H1 (cell line): ENCODE measurements at regions not wholly inside any gene's neighbourhood (a gene's known extent, or its start where the extent isn't known, plus 50 kb on each side); places are given as distances from the start of the nearest gene placed in this dataset.

Source experiments
- CTCF ChIA-PET: fragments of 300-600 bp; sonication (Branson Sonifier 250); formaldehyde crosslinking; loops from one replicate; lab custom pipeline; 2021; ENCODE audit not compliant: partially characterized antibody; lab: Charles Lee
- POLR2A ChIA-PET: fragments of 300-600 bp; sonication (Branson Sonifier 250); formaldehyde crosslinking; loops from one replicate; lab custom pipeline; 2021; ENCODE audit warnings: inconsistent platforms; ENCODE audit not compliant: partially characterized antibody; lab: Charles Lee
- DNase-seq, 2 experiments: peaks; one replicate each; pipeline versions ENCODE4 v3.0.0 to v3.0.0-alpha.2; 2010 to 2022; ENCODE audit warnings: low spot score in 2 of 2, low read depth in 1 of 2, mixed read lengths in 1 of 2
- FAIRE-seq: peaks from 2 replicates; lab custom pipeline; 2011; peaks lifted over from hg19 to GRCh38; lab: Jason Lieb, UNC
- H2AFZ ChIP-seq: 2 replicates; pipeline ENCODE4 v1.8.1; 2012; ENCODE audit warnings: low read length, inconsistent platforms
- H2AK5ac ChIP-seq: 2 replicates; pipeline ENCODE4 v1.6.1; 2013; ENCODE audit warnings: low read depth, low read length
- H2BK120ac ChIP-seq: replicated peaks from 2 replicates; pipeline ENCODE3; 2013; ENCODE audit warnings: low read depth, low read length, inconsistent platforms
- H2BK12ac ChIP-seq: 2 replicates; pipeline ENCODE4 v1.6.1; 2013; ENCODE audit warnings: low read depth, low read length
- H2BK15ac ChIP-seq: 2 replicates; pipeline ENCODE4 v1.6.1; 2013; ENCODE audit warnings: low read length
- H2BK20ac ChIP-seq: 2 replicates; pipeline ENCODE4 v1.6.1; 2013; ENCODE audit warnings: low read length
- H2BK5ac ChIP-seq: 2 replicates; pipeline ENCODE4 v1.6.1; 2013; ENCODE audit warnings: low read depth, low read length
- H3K14ac ChIP-seq: 2 replicates; pipeline ENCODE4 v1.6.1; 2013; ENCODE audit warnings: inconsistent platforms; ENCODE audit not compliant: insufficient read length
- H3K18ac ChIP-seq: 2 replicates; pipeline ENCODE4 v1.6.1; 2013; ENCODE audit warnings: low read length; ENCODE audit errors: extremely low read depth
- H3K23ac ChIP-seq: 2 replicates; pipeline ENCODE4 v1.6.1; 2013; ENCODE audit warnings: inconsistent platforms; ENCODE audit not compliant: insufficient read length
- H3K23me2 ChIP-seq: 2 replicates; pipeline ENCODE4 v1.6.1; 2013; ENCODE audit warnings: low read depth, low read length
- H3K27ac ChIP-seq: 2 replicates; pipeline ENCODE4 v1.6.1; 2011; ENCODE audit warnings: low read depth, low read length, inconsistent platforms
- H3K27me3 ChIP-seq, 4 experiments: replicated peaks in 1 of 4; 1 replicate in 1 of 4; 2 replicates in 3 of 4; pipeline versions ENCODE4 v1.6.1 to v1.8.1; 2011 to 2013; ENCODE audit warnings: low read length in 3 of 4, mild to moderate bottlenecking in 3 of 4, inconsistent platforms in 2 of 4, mixed read lengths in 2 of 4, moderate library complexity in 1 of 4; ENCODE audit not compliant: control insufficient read depth in 3 of 4, insufficient read depth in 3 of 4; ENCODE audit errors: extremely low read depth in 1 of 4
- H3K36me3 ChIP-seq, 4 experiments: 2 replicates each; pipeline versions ENCODE4 v1.6.1 to v1.8.1; 2011 to 2013; ENCODE audit warnings: mild to moderate bottlenecking in 4 of 4, low read length in 3 of 4, moderate library complexity in 2 of 4, control low read depth in 1 of 4, inconsistent platforms in 1 of 4; ENCODE audit not compliant: insufficient read depth in 4 of 4, control insufficient read depth in 2 of 4
- H3K4ac ChIP-seq: replicated peaks from 2 replicates; pipeline ENCODE3; 2013; ENCODE audit warnings: low read length, low read depth, mixed read lengths, inconsistent platforms; ENCODE audit not compliant: insufficient read length
- H3K4me1 ChIP-seq, 4 experiments: replicated peaks in 1 of 4; 1 replicate in 1 of 4; 2 replicates in 3 of 4; pipeline versions ENCODE4 v1.6.1 to v1.8.1; 2011 to 2013; ENCODE audit warnings: low read length in 3 of 4, inconsistent platforms in 2 of 4, mixed read lengths in 1 of 4; ENCODE audit not compliant: insufficient read depth in 4 of 4, control insufficient read depth in 3 of 4
- H3K4me2 ChIP-seq, 2 experiments: 2 replicates each; pipeline versions ENCODE4 v1.6.1 to v1.8.1; 2011 to 2013; ENCODE audit warnings: low read depth in 2 of 2, low read length in 2 of 2, control low read depth in 1 of 2, inconsistent platforms in 1 of 2, mild to moderate bottlenecking in 1 of 2; ENCODE audit not compliant: insufficient read depth in 1 of 2
- H3K4me3 ChIP-seq, 4 experiments: fragments of 200-600, 300-600 bp in 1 of 4; sonication (generic), shearing (Covaris generic), sonication (Bioruptor Twin) in 1 of 4; 2 replicates each; pipeline versions ENCODE4 v1.5.1 to v1.8.1; 2011 to 2016; ENCODE audit warnings: low read length in 4 of 4, low read depth in 3 of 4, control low read depth in 2 of 4, inconsistent platforms in 2 of 4, mild to moderate bottlenecking in 2 of 4, mixed read lengths in 1 of 4, moderate library complexity in 1 of 4; ENCODE audit not compliant: insufficient read depth in 2 of 4; ENCODE audit errors: extremely low read depth in 1 of 4
- H3K56ac ChIP-seq: replicated peaks from 2 replicates; pipeline ENCODE3; 2013; ENCODE audit warnings: low read depth, mild to moderate bottlenecking, mixed read lengths, low read length, inconsistent platforms; ENCODE audit not compliant: insufficient read length
- H3K79me1 ChIP-seq: 2 replicates; pipeline ENCODE4 v1.6.1; 2013; ENCODE audit warnings: low read depth, low read length, control low read depth
- H3K79me2 ChIP-seq, 2 experiments: 2 replicates each; pipeline versions ENCODE4 v1.6.1 to v1.8.1; 2012 to 2013; ENCODE audit warnings: low read length in 2 of 2, mild to moderate bottlenecking in 2 of 2, inconsistent platforms in 1 of 2; ENCODE audit not compliant: insufficient read depth in 2 of 2, control insufficient read depth in 1 of 2
- H3K9ac ChIP-seq, 4 experiments: replicated peaks in 1 of 4; 1 replicate in 1 of 4; 2 replicates in 3 of 4; pipeline versions ENCODE4 v1.6.1 to v1.8.1; 2011 to 2013; ENCODE audit warnings: low read depth in 3 of 4, low read length in 3 of 4, control low read depth in 2 of 4, mild to moderate bottlenecking in 2 of 4, moderate library complexity in 2 of 4, inconsistent platforms in 1 of 4; ENCODE audit errors: extremely low read depth in 1 of 4
- H3K9me3 ChIP-seq, 2 experiments: 2 replicates each; pipeline versions ENCODE4 v1.6.1 to v1.8.1; 2012 to 2013; ENCODE audit warnings: mild to moderate bottlenecking in 2 of 2, moderate library complexity in 2 of 2, control low read depth in 1 of 2, inconsistent platforms in 1 of 2, low read depth in 1 of 2, low read length in 1 of 2, mixed read lengths in 1 of 2; ENCODE audit not compliant: insufficient read depth in 2 of 2
- H4K20me1 ChIP-seq, 2 experiments: replicated peaks in 1 of 2; 2 replicates each; pipeline versions ENCODE3 to v1.8.1; 2011 to 2013; ENCODE audit warnings: inconsistent platforms in 2 of 2, low read length in 2 of 2, mild to moderate bottlenecking in 1 of 2; ENCODE audit not compliant: insufficient read depth in 2 of 2, control insufficient read depth in 1 of 2
- H4K5ac ChIP-seq: 2 replicates; pipeline ENCODE4 v1.6.1; 2013; ENCODE audit warnings: low read length, low read depth, mixed read lengths, inconsistent platforms; ENCODE audit not compliant: insufficient read length
- H4K8ac ChIP-seq: 2 replicates; pipeline ENCODE4 v1.8.0; 2013; ENCODE audit warnings: mild to moderate bottlenecking, moderate library complexity, low read length, inconsistent platforms; ENCODE audit not compliant: insufficient read depth; ENCODE audit errors: extremely low read depth
- H4K91ac ChIP-seq: replicated peaks from 2 replicates; pipeline ENCODE3; 2013; ENCODE audit warnings: low read length, mixed read lengths, inconsistent platforms; ENCODE audit not compliant: insufficient read length
- BCL11A ChIP-seq, 2 experiments: IDR thresholded peaks; one replicate each; pipeline ENCODE4 v1.6.1; 2011; ENCODE audit warnings: low read depth in 2 of 2, low read length in 2 of 2, mild to moderate bottlenecking in 2 of 2
- RAD21 ChIP-seq, 2 experiments: IDR thresholded peaks in 1 of 2; conservative IDR thresholded peaks in 1 of 2; 2 replicates each; pipeline ENCODE4 v1.6.1; 2011; ENCODE audit warnings: low read depth in 2 of 2, low read length in 2 of 2, improper control_type of control experiment in 1 of 2, inconsistent platforms in 1 of 2, mild to moderate bottlenecking in 1 of 2, moderate library complexity in 1 of 2
- SAP30 ChIP-seq: fragments of 300-600 bp; sonication (generic); IDR thresholded peaks from 2 replicates; pipeline ENCODE4 v1.7.1; 2012; ENCODE audit warnings: low read length, moderate library complexity, mild to moderate bottlenecking, inconsistent platforms; ENCODE audit not compliant: insufficient read depth, insufficient replicate concordance
- SP1 ChIP-seq: IDR thresholded peaks from 2 replicates; pipeline ENCODE4 v1.6.1; 2011; ENCODE audit warnings: low read depth, low read length
- WGBS, 2 experiments: shearing (Covaris generic) in 1 of 2; methylation state at CpG; one replicate each; pipeline versions ENCODE4 v1.1.6 to v1.1.7; 2013 to 2015; ENCODE audit warnings: low lambda C conversion rate in 2 of 2, mixed read lengths in 2 of 2, inconsistent platforms in 1 of 2, low coverage in 1 of 2, missing lambda C conversion rate in 1 of 2; ENCODE audit not compliant: insufficient replicate concordance in 2 of 2, insufficient coverage in 1 of 2, insufficient read length in 1 of 2; ENCODE audit errors: extremely low coverage in 1 of 2, missing lambda C conversion rate in 1 of 2; 5-methylcytosine and 5-hydroxymethylcytosine counted together

DNA sequence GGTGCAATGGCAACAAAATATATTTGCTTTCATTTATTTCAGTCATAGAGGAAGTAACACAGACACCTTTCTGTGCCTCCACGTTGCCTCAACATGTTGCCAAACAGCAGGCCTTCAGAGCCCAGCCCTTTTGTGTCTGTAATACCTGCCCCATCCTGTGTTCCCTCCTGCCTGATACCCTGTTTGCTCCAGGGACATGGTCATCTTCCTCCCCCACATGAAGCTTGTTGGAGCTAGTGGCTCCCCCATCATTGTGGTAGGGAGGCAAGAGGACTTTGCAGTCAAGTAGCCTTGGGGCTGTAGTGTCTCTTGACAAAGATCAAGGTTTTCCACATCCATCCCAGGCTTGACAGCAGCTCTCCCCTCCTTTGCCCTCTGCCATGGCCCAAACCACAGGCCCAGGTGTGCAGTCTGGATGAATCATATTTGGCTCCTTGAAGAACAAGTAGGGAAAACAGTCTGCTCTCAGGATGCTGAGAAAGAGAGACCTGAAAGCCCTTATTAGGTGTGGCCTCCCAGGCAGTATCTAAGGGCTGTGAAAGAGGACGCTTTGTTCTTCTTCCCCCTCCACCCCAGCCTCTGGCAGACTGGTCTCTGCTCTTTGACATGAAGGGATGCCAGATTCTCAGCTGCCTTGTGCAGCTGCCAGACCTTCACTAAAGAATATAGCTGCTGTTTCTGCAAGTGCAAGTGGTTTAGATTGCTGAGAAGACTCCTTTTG, 329.0 kb downstream of the C12orf75 start:
- CTCF ChIA-PET, result interaction anchor here (0.9 kb wide), 1 partner anchor 19 kb away, joined by 3 read pairs; no protein-coding TSS in a partner anchor
- Histone ChIP-seq H3K36me3 (no peaks in the 10 kb centered on the region), H3K79me1 (no peaks in the 10 kb centered on the region), H4K8ac (no peak overlapping the region), H3K9me3 (no peaks in the 10 kb centered on the region), H3K4me3 (no peak overlapping the region), H3K18ac (no peak overlapping the region), H3K79me2 (no peaks in the 10 kb centered on the region), H3K14ac (no peak overlapping the region), H2AFZ (no peak overlapping the region), H3K4me2 (no peak overlapping the region), H2BK12ac (no peak overlapping the region), H3K4me1 (no peaks in the 10 kb centered on the region), H2BK20ac (no peak overlapping the region), H2AK5ac (no peak overlapping the region), H3K23ac (no peak overlapping the region), H3K23me2 (no peaks in the 10 kb centered on the region), H4K91ac (no peak overlapping the region), H3K4ac (no peak overlapping the region), H2BK5ac (no peak overlapping the region), H4K5ac (no peak overlapping the region), H3K27ac (no peak overlapping the region), H3K56ac (no peak overlapping the region), H3K27me3 (peaks cover 0 to 1% (median 0%) of the 10 kb centered on the region in 4 experiments; a peak in 1 of 7 replicates), H2BK120ac (no peak overlapping the region), H4K20me1 (no peaks in the 10 kb centered on the region), H3K9ac (no peak overlapping the region), H2BK15ac (no peak overlapping the region)
- 65% methylated on average over 2 of the region's 2 CpGs; no CpG with 5 or more reads in 1 of the 2 experiments for WGBS, 2 experiments
- TF ChIP-seq SP1 (no peak), BCL11A (IDR thresholded peaks at IDR 0.05; ENCODE audit: low read depth in 2 of 2, low read length in 2 of 2) (no peak), SAP30 (no peak), RAD21 (IDR thresholded peaks at IDR 0.05 in 1 of 2, conservative IDR thresholded peaks at IDR 0.05 in 1 of 2; ENCODE audit: low read depth in 2 of 2, low read length in 2 of 2) (no peak)
- DNase-seq (no peak), FAIRE-seq (no peak)
- POLR2A ChIA-PET, result no interaction called here
